ENCODE measurements at regions not wholly inside any gene's neighbourhood (a gene's known extent, or its start where the extent isn't known, plus 50 kb on each side); places are given as distances from the start of the nearest gene placed in this dataset.

- Histone ChIP-seq H3K27ac (replicated peaks in 1 of 4) (no peak overlapping the region), H3K4me3 (no peak overlapping the region), H3K4me1 (no peaks in the 10 kb centered on the region), H3K36me3 (no peaks in the 10 kb centered on the region), H3K27me3 (no peaks in the 10 kb centered on the region), H3K9me3 (no peaks in the 10 kb centered on the region)
- WGBS: 78% methylated on average over 2 of the region's 2 CpGs
- TF ChIP-seq CTCF (IDR thresholded peaks at IDR 0.05) (no peak), POLR2A (IDR thresholded peaks at IDR 0.05; ENCODE audit: low read depth) (no peak), POLR2AphosphoS5 (IDR thresholded peaks at IDR 0.05) (no peak), EP300 (IDR thresholded peaks at IDR 0.05) (no peak)
- intact Hi-C loops (cut with DNase I): no loop called here
- DNase-seq (ENCODE audit: extremely low spot score): no peak
Measured at GRCh38 chr9:23444658-23445057, 381.4 kb downstream of the ELAVL2 start.

- intact Hi-C loops (cut with DNase I): no loop called here
Measured at GRCh38 chr9:23447166-23447565, 378.9 kb downstream of the ELAVL2 start.

GRCh38 chr9:23447944-23448343 is 378.1 kb downstream of the ELAVL2 start:
- no peaks in the 10 kb centered on the region for H3K27me3 ChIP-seq
- intact Hi-C loops (cut with DNase I): no loop called here
- WGBS: 88% methylated on average over 4 of the region's 4 CpGs
- no peak overlapping the region for H3K27ac ChIP-seq (replicated peaks in 1 of 4)
- H3K4me3 ChIP-seq: no peak overlapping the region
- no peaks in the 10 kb centered on the region for H3K4me1 ChIP-seq
- H3K36me3 ChIP-seq: no peaks in the 10 kb centered on the region
- no peaks in the 10 kb centered on the region for H3K9me3 ChIP-seq
- no peak for TF ChIP-seq CTCF (IDR thresholded peaks at IDR 0.05)
- no peak for TF ChIP-seq POLR2A (IDR thresholded peaks at IDR 0.05; ENCODE audit: low read depth)
- no peak for TF ChIP-seq EP300 (IDR thresholded peaks at IDR 0.05)
- TF ChIP-seq POLR2AphosphoS5 (IDR thresholded peaks at IDR 0.05): no peak
- DNase-seq (ENCODE audit: extremely low spot score): no peak

More at GRCh38 chr9:23447166-23447565, 378.9 kb downstream of the ELAVL2 start:
- no peaks in the 10 kb centered on the region for H3K27me3 ChIP-seq
- WGBS: 32% methylated on average over 3 of the region's 3 CpGs
- no peaks in the 10 kb centered on the region for H3K4me1 ChIP-seq
- no peak overlapping the region for H3K27ac ChIP-seq (replicated peaks in 1 of 4)
- no peak overlapping the region for H3K4me3 ChIP-seq
- H3K36me3 ChIP-seq: no peaks in the 10 kb centered on the region
- H3K9me3 ChIP-seq: no peaks in the 10 kb centered on the region
- DNase-seq (ENCODE audit: extremely low spot score): no peak
- no peak for TF ChIP-seq POLR2AphosphoS5 (IDR thresholded peaks at IDR 0.05)
- TF ChIP-seq POLR2A (IDR thresholded peaks at IDR 0.05; ENCODE audit: low read depth): no peak
- TF ChIP-seq EP300 (IDR thresholded peaks at IDR 0.05): no peak
- no peak for TF ChIP-seq CTCF (IDR thresholded peaks at IDR 0.05)

GRCh38 chr9:23451802-23452418 is 374.1 kb downstream of the ELAVL2 start:
- Histone ChIP-seq H3K27me3 (no peaks in the 10 kb centered on the region), H3K4me3 (no peak overlapping the region), H3K36me3 (no peaks in the 10 kb centered on the region), H3K9me3 (no peaks in the 10 kb centered on the region), H3K27ac (replicated peaks in 1 of 4) (no peak overlapping the region), H3K4me1 (no peaks in the 10 kb centered on the region)
- over 99% methylated on average over 14 of the region's 32 CpGs for WGBS
- no peak for TF ChIP-seq CTCF (IDR thresholded peaks at IDR 0.05)
- TF ChIP-seq POLR2AphosphoS5 (IDR thresholded peaks at IDR 0.05): no peak
- no peak for TF ChIP-seq POLR2A (IDR thresholded peaks at IDR 0.05; ENCODE audit: low read depth)
- no peak for TF ChIP-seq EP300 (IDR thresholded peaks at IDR 0.05)
- no peak for DNase-seq (ENCODE audit: extremely low spot score)
- intact Hi-C loops (cut with DNase I): no loop called here

GRCh38 chr9:23464275-23464674 is 361.8 kb downstream of the ELAVL2 start:
- Histone ChIP-seq H3K27ac (replicated peaks in 1 of 4) (no peak overlapping the region), H3K27me3 (no peaks in the 10 kb centered on the region), H3K9me3 (no peaks in the 10 kb centered on the region), H3K4me3 (no peak overlapping the region), H3K4me1 (no peaks in the 10 kb centered on the region), H3K36me3 (no peaks in the 10 kb centered on the region)
- no peak for DNase-seq (ENCODE audit: extremely low spot score)
- no peak for TF ChIP-seq EP300 (IDR thresholded peaks at IDR 0.05)
- TF ChIP-seq CTCF (IDR thresholded peaks at IDR 0.05): no peak
- TF ChIP-seq POLR2AphosphoS5 (IDR thresholded peaks at IDR 0.05): no peak
- intact Hi-C loops (cut with DNase I): no loop called here
- 75% methylated on average over 4 of the region's 4 CpGs for WGBS

Measured in esophagus muscularis mucosa (tissue), 4 donors.